RWPE1 (cell line): ENCODE measurements at regions not wholly inside any gene's neighbourhood (a gene's known extent, or its start where the extent isn't known, plus 50 kb on each side); places are given as distances from the start of the nearest gene placed in this dataset.
"Not testable (repeated sequence)": the region's sequence is repeated elsewhere in the genome, so short reads cannot be mapped to it uniquely, and the experiment has no call there.

Experiments used
- CTCF ChIA-PET: fragments of 350-600 bp; sonication (Branson Sonifier 250); formaldehyde crosslinking; extraction: SDS; loops from one replicate; lab custom pipeline; 2021; lab: Yijun Ruan, JAX
- POLR2A ChIA-PET: fragments of 400-600 bp; formaldehyde crosslinking; extraction: SDS; loops from one replicate; lab custom pipeline; 2020; ENCODE audit warnings: antibody characterized with exemption; ENCODE audit not compliant: low non-redundant PET; lab: Yijun Ruan, JAX
- DNase-seq: peaks from one replicate; pipeline ENCODE4 v3.0.0; 2012; ENCODE audit warnings: low spot score
- H3K27ac ChIP-seq: fragments of 450-650 bp; 2 replicates; pipeline ENCODE4 v1.5.1; 2017
- CTCF ChIP-seq: fragments of 450-650 bp; conservative IDR thresholded peaks from 2 replicates; pipeline ENCODE4 v1.5.1; 2017; ENCODE audit warnings: low read depth, mild to moderate bottlenecking

DNA sequence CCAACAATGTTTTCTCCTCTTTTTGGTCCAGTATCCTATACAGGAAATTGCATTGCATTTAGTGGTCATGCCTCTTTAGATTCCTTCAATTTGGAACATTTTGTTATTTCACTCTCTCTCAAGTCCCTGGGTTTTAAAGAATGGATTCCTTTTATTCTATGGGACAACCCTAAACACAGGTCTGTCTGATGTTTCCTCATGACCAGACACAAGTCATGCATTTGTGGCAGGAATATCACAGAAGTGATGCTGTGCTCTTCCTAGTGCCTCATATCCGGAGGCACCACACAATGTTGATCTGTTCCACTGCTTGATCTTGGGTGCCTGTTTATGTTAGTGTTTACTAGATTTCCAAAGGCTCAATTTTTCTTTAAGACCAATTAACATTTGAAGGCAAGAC lies 69.7 kb upstream of the H2AZ1 start:
- ChIA-PET CTCF (no interaction called here), POLR2A (no interaction called here)
- no peak for DNase-seq
- no peak for TF ChIP-seq CTCF
- H3K27ac ChIP-seq, result no peak overlapping the region

GRCh38 chr4:100017637-100018310 lies 67.7 kb upstream of the H2AZ1 start:
- ChIA-PET CTCF (interaction anchor here (0.7 kb wide), 1 partner anchor 883 kb away, joined by 3 read pairs; no protein-coding TSS in a partner anchor), POLR2A (no interaction called here)
- TF ChIP-seq CTCF, result no peak
- peak; percentile 84 for DNase-seq
- no peak overlapping the region for H3K27ac ChIP-seq

GRCh38 chr4:100016191-100016590 lies 66.1 kb upstream of the H2AZ1 start:
- TF ChIP-seq CTCF, result no peak
- ChIA-PET POLR2A (no interaction called here), CTCF (no interaction called here)
- no peak for DNase-seq
- H3K27ac ChIP-seq, result no peak overlapping the region

DNA sequence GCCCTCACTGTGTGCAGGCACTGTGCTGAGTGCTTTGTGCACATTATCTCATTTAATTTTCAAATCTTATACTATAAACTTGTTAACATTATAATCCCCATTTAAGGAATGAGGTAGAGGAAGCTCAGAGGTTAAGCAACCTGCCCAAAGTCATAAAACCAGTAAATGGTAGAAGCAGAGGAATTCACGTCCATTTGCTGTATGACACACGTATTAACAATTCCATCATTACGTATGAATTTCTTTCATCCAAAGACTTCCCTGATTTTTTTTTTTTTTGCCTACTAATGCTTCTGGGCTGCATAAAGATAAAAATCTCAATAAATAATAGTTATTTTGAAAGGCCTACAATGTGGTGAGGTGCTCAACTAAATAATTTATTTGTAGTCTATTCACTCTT lies 64.5 kb upstream of the H2AZ1 start:
- ChIA-PET CTCF (interaction anchor here (0.6 to 0.7 kb wide), 2 partner anchors 185 to 1113 kb away, joined by 3 to 9 read pairs; no protein-coding TSS in a partner anchor), POLR2A (no interaction called here)
- H3K27ac ChIP-seq, result no peak overlapping the region
- TF ChIP-seq CTCF, result no peak
- peak; percentile 18 for DNase-seq

DNA sequence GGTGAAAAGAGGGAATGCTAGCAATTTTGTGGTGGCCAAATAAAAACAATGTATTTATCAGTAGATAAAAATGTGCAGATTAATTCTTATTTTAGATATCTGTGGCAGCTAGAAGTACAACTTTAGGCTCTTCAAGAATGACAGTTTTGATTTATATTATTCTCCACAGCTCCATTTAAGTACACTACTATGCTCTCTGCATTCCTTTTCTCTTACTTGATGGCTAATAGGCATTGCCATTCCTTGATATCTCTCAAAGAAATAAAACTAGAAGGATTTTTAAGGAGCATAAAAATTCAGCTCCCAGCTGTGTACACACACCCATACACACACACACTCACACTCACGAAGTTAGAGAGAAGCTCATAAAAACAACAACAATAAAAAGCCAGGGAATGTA lies 59.4 kb upstream of the H2AZ1 start:
- CTCF ChIA-PET, result interaction anchor here (0.6 to 1.9 kb wide), 2 partner anchors 11 to 971 kb away, joined by 8 read pairs; no protein-coding TSS in a partner anchor
- H3K27ac ChIP-seq, result no peak overlapping the region
- TF ChIP-seq CTCF, result no peak
- DNase-seq, result no peak
- POLR2A ChIA-PET, result no interaction called here

DNA sequence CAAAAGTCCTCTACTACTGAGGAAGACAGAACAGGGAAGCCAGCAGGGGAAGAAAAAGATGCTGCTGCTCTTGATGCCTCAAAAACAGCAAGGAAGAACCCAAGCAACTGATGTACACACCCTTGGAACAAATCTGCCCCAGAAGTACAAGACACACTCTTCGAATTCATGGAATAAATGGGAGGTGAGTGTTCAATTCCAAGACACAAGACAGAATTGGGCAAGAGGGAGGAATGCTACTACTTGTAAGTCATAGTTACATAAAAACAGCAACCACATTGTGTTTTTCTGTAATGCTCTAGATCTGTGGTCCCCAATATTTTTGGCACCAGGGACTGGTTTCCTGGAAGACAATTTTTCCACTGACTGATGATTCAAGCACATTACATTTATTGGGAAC lies 58.0 kb upstream of the H2AZ1 start:
- ChIA-PET POLR2A (no interaction called here), CTCF (interaction anchor here (1.9 kb wide), 1 partner anchor 10 kb away, joined by 8 read pairs; no protein-coding TSS in a partner anchor)
- no peak overlapping the region for H3K27ac ChIP-seq
- TF ChIP-seq CTCF, result no peak
- peak; percentile 4 for DNase-seq

DNA sequence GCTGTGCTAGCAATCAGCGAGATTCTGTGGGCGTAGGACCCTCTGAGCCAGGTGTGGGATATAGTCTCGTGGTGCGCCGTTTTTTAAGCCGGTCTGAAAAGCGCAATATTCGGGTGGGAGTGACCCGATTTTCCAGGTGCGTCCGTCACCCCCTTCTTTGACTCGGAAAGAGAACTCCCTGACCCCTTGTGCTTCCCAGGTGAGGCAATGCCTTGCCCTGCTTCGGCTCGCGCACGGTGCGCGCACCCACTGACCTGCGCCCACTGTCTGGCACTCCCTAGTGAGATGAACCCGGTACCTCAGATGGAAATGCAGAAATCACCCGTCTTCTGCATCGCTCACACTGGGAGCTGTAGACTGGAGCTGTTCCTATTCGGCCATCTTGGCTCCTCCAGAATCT lies 56.1 kb upstream of the H2AZ1 start:
- POLR2A ChIA-PET, H3K27ac ChIP-seq, DNase-seq, CTCF ChIA-PET: not testable (repeated sequence)
